Smooth muscle cell (in vitro differentiated cells): ENCODE measurements at regions not wholly inside any gene's neighbourhood (a gene's known extent, or its start where the extent isn't known, plus 50 kb on each side); places are given as distances from the start of the nearest gene placed in this dataset.

Source experiments
- DNase-seq: peaks from one replicate; lab custom pipeline; 2025; ENCODE audit not compliant: unreplicated experiment; lab: John Stamatoyannopoulos, UW
- H2AFZ ChIP-seq: fragments of 200-600 bp; sonication (generic); 2 replicates; pipeline ENCODE4 v1.6.0; 2016; ENCODE audit warnings: antibody characterized with exemption, low read depth, mild to moderate bottlenecking
- H3F3A ChIP-seq: fragments of 200-600 bp; sonication (generic); 2 replicates; pipeline ENCODE4 v1.6.0; 2017; ENCODE audit warnings: antibody characterized with exemption, low read depth
- H3K27ac ChIP-seq: fragments of 200-600 bp; sonication (generic); 2 replicates; pipeline ENCODE4 v1.5.1; 2016; ENCODE audit warnings: low read depth, mild to moderate bottlenecking
- H3K27me3 ChIP-seq: fragments of 200-600 bp; sonication (generic); 2 replicates; pipeline ENCODE4 v1.6.1; 2016; ENCODE audit warnings: low read depth, mild to moderate bottlenecking
- H3K36me3 ChIP-seq: fragments of 200-600 bp; sonication (generic); 2 replicates; pipeline ENCODE4 v1.5.1; 2016; ENCODE audit warnings: low read depth
- H3K4me1 ChIP-seq: fragments of 200-600 bp; sonication (generic); 2 replicates; pipeline ENCODE4 v1.5.1; 2016; ENCODE audit warnings: low read depth
- H3K4me2 ChIP-seq: fragments of 200-600 bp; sonication (generic); 2 replicates; pipeline ENCODE4 v1.6.0; 2016; ENCODE audit warnings: mild to moderate bottlenecking
- H3K4me3 ChIP-seq: fragments of 200-600 bp; sonication (generic); 2 replicates; pipeline ENCODE4 v1.5.1; 2016; ENCODE audit warnings: mild to moderate bottlenecking
- H3K79me2 ChIP-seq: fragments of 200-600 bp; sonication (generic); 2 replicates; pipeline ENCODE4 v1.6.0; 2016; ENCODE audit warnings: low read depth, mild to moderate bottlenecking
- H3K9ac ChIP-seq: fragments of 200-600 bp; sonication (generic); 2 replicates; pipeline ENCODE4 v1.6.0; 2016; ENCODE audit warnings: low read depth
- H3K9me3 ChIP-seq: fragments of 200-600 bp; sonication (generic); replicated peaks from 2 replicates; pipeline ENCODE4 v1.5.1; 2016; ENCODE audit warnings: low read depth
- H4K20me1 ChIP-seq: fragments of 200-600 bp; sonication (generic); 2 replicates; pipeline ENCODE4 v1.6.0; 2016; ENCODE audit warnings: low read depth
- WGBS: methylation state at CpG from one replicate; pipeline ENCODE4 v1.1.7; 2016; ENCODE audit warnings: low lambda C conversion rate; 5-methylcytosine and 5-hydroxymethylcytosine counted together
- TF ChIP-seq, protein P1 (sequence below): fragments of 200-600 bp; sonication (generic); IDR thresholded peaks from 2 replicates; pipeline ENCODE4 v1.5.1; 2017; ENCODE audit warnings: borderline replicate concordance, mild to moderate bottlenecking, antibody characterized with exemption; ENCODE audit not compliant: insufficient read depth, poor library complexity, severe bottlenecking

DNA sequence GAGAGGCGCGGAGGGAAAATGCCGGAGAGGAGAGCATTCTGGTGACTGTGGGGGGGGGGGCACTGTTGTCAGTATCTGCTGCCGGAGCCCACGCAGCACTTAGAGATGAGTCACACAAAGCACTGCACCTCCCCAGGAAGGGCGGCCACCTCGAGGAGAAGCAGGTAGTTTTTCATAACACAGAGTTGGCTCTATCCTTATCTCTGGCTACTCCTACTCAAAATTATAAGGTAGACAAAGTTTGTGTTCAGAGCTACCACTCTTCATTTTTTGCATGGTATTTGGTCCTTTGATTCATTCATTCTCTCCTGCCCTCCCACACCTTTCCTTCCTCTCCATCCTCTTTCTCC is 76.2 kb upstream of the SCOC start:
- peak overlapping the region; percentile 72 for H3K4me2 ChIP-seq
- no peaks in the 10 kb centered on the region for H4K20me1 ChIP-seq
- no peak for DNase-seq
- H3K27ac ChIP-seq: peak overlapping the region; percentile 70
- H3K27me3 ChIP-seq: no peaks in the 10 kb centered on the region
- no peak overlapping the region for H2AFZ ChIP-seq
- 21% methylated on average over 7 of the region's 7 CpGs for WGBS
- peak overlapping the region; percentile 51 for H3K9ac ChIP-seq
- H3K79me2 ChIP-seq: no peaks in the 10 kb centered on the region
- peaks cover 3% of the 10 kb centered on the region for H3F3A ChIP-seq
- H3K36me3 ChIP-seq: no peaks in the 10 kb centered on the region
- TF ChIP-seq, protein P1, sequence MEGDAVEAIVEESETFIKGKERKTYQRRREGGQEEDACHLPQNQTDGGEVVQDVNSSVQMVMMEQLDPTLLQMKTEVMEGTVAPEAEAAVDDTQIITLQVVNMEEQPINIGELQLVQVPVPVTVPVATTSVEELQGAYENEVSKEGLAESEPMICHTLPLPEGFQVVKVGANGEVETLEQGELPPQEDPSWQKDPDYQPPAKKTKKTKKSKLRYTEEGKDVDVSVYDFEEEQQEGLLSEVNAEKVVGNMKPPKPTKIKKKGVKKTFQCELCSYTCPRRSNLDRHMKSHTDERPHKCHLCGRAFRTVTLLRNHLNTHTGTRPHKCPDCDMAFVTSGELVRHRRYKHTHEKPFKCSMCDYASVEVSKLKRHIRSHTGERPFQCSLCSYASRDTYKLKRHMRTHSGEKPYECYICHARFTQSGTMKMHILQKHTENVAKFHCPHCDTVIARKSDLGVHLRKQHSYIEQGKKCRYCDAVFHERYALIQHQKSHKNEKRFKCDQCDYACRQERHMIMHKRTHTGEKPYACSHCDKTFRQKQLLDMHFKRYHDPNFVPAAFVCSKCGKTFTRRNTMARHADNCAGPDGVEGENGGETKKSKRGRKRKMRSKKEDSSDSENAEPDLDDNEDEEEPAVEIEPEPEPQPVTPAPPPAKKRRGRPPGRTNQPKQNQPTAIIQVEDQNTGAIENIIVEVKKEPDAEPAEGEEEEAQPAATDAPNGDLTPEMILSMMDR: no peak
- no peaks in the 10 kb centered on the region for H3K9me3 ChIP-seq
- H3K4me3 ChIP-seq: peak overlapping the region; percentile 16
- H3K4me1 ChIP-seq: peaks cover 13% of the 10 kb centered on the region

DNA sequence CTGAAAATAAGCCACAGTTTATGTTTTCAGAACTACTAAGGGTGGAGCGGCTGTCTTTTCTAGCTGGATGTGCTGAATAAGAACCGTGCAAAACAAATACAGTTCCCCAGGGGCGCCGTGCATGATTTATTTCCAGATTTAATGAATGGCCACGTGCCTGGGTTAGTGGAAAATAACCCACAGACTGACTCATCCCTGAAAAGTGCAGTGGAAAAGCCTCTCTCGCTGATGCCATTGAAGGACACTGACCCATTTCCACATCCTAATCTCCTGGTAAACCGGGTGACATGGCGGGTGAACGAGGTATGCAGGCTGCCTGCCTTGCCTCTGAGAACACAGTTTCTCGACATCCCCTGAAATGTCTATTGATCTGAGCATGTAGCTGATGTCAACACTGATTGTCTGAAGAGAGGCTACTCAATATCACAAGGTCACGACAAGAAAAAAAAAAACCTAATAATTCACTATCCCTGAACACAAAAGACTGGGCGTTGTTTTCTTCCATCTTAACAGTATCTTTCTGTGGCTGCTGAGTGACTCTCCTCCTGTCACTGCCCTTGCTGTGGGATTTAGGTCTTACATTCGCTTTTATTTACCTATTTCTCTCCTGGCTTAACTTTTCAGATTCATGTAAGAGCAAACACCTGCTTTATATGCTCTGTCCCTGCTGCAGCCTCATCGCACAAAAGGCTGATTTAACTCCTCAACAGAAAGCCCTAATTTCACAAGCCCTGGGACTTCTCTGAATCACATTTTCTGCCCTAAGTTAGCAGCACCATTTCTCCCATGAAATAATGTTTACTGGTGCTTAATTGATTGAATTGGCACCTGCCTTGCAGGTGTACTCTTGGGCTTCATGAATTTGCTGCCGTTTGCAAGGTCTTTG is 76.9 kb upstream of the SCOC start:
- no peaks in the 10 kb centered on the region for H3K9me3 ChIP-seq
- H3K4me3 ChIP-seq: peak overlapping the region; percentile 16
- H4K20me1 ChIP-seq: no peaks in the 10 kb centered on the region
- TF ChIP-seq, protein P1: no peak
- H3K27me3 ChIP-seq: no peaks in the 10 kb centered on the region
- no peaks in the 10 kb centered on the region for H3K79me2 ChIP-seq
- peaks cover 13% of the 10 kb centered on the region for H3K4me1 ChIP-seq
- H3F3A ChIP-seq: peaks cover 3% of the 10 kb centered on the region
- peak overlapping the region; percentile 72 for H3K4me2 ChIP-seq
- H3K36me3 ChIP-seq: no peaks in the 10 kb centered on the region
- peak; percentile 25 for DNase-seq
- peak overlapping the region; percentile 51 for H3K9ac ChIP-seq
- peak overlapping the region; percentile 70 for H3K27ac ChIP-seq
- no peak overlapping the region for H2AFZ ChIP-seq
- 24% methylated on average over 15 of the region's 15 CpGs for WGBS

DNA sequence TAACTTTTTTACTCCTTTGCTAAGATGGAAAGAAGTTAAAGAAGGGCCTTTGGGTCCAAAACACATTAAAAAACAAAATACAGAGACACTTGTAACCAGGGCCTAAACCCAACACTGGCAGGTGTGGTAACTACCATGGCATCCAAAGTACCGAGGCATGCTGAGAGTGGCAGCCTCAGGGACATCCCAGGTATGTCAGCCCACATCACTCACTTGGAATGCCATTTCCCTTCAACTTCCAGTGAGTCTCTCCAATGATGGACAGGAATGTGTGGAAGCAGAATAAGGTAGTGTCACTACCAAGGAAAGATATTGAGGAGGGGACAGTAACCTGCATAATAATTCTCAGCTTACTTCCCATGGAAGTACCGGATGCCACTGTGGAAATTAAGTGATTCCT is 79.5 kb upstream of the SCOC start:
- Histone ChIP-seq H3K36me3 (no peaks in the 10 kb centered on the region), H2AFZ (no peak overlapping the region), H3K27ac (no peak overlapping the region), H3K9ac (no peak overlapping the region), H3K4me1 (peaks cover 21% of the 10 kb centered on the region), H3K79me2 (no peaks in the 10 kb centered on the region), H3K9me3 (no peaks in the 10 kb centered on the region), H3K4me3 (no peak overlapping the region), H4K20me1 (no peaks in the 10 kb centered on the region), H3F3A (peaks cover 3% of the 10 kb centered on the region), H3K27me3 (no peaks in the 10 kb centered on the region), H3K4me2 (no peak overlapping the region)
- TF ChIP-seq, protein P1: no peak
- no peak for DNase-seq
- 84% methylated on average over 2 of the region's 2 CpGs for WGBS

DNA sequence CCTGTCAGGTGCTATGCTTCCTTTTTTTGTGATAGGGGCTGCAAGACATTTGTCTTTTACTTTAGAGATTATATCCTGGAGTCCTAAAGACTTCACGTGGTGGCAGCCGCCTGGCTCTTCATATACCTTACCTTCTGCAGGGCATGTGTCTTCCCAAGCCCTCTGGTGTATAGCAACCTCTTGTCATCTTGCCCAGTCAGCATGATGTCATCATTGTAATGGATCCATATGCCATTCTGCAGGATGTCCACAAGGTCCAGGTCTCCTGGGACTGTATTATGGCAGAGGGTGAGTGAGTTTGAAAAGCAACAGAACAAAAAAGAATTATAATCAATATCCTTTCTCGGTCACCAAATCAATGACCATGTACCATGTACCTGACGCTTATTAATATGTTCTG is 82.2 kb upstream of the SCOC start:
- no peak overlapping the region for H3K9ac ChIP-seq
- H3K27me3 ChIP-seq: no peaks in the 10 kb centered on the region
- TF ChIP-seq, protein P1: no peak
- no peak for DNase-seq
- no peak overlapping the region for H3K4me3 ChIP-seq
- no peaks in the 10 kb centered on the region for H3K36me3 ChIP-seq
- no peaks in the 10 kb centered on the region for H4K20me1 ChIP-seq
- H3K4me2 ChIP-seq: no peak overlapping the region
- H3K4me1 ChIP-seq: peaks cover 12% of the 10 kb centered on the region
- no peaks in the 10 kb centered on the region for H3K9me3 ChIP-seq
- H3F3A ChIP-seq: peaks cover 3% of the 10 kb centered on the region
- H2AFZ ChIP-seq: no peak overlapping the region
- 95% methylated on average over 4 of the region's 4 CpGs for WGBS
- no peaks in the 10 kb centered on the region for H3K79me2 ChIP-seq
- no peak overlapping the region for H3K27ac ChIP-seq
